ENCODE measurements at regions not wholly inside any gene's neighbourhood (a gene's known extent, or its start where the extent isn't known, plus 50 kb on each side); places are given as distances from the start of the nearest gene placed in this dataset.

GRCh38 chr4:102444752-102445151 is 56.4 kb upstream of the NFKB1 start:
- Histone ChIP-seq H4K20me1 (ENCODE audit: control insufficient read depth, extremely low read depth, insufficient read depth, low read length) (no peaks in the 10 kb centered on the region), H2AFZ (ENCODE audit: control insufficient read depth, low read length) (no peak overlapping the region), H3K4me1 (ENCODE audit: control insufficient read depth, extremely low read depth, insufficient read depth, low read length) (peaks cover 4% of the 10 kb centered on the region), H3K9me3 (ENCODE audit: control insufficient read depth, low read depth, low read length) (no peaks in the 10 kb centered on the region), H3K79me2 (ENCODE audit: control insufficient read depth, insufficient read depth, low read length) (no peaks in the 10 kb centered on the region), H3K9me1 (ENCODE audit: control insufficient read depth, extremely low read depth, insufficient read depth, low read length) (no peaks in the 10 kb centered on the region), H3K4me2 (ENCODE audit: control insufficient read depth, extremely low read depth, insufficient read depth, low read depth, low read length) (no peak overlapping the region), H3K4me3 (ENCODE audit: control insufficient read depth in 2 of 3, extremely low read depth in 1 of 3, insufficient read depth in 2 of 3, low read depth in 1 of 3, low read length in 3 of 3) (no peak overlapping the region), H3K9ac (ENCODE audit: control insufficient read depth, extremely low read depth, insufficient read depth, low read length) (no peak overlapping the region), H3K27ac (ENCODE audit: control insufficient read depth, insufficient read depth, low read length) (no peak overlapping the region), H3K27me3 (ENCODE audit: control insufficient read depth, extremely low read depth, insufficient read depth, low read length) (no peaks in the 10 kb centered on the region), H3K36me3 (ENCODE audit: control insufficient read depth in 2 of 2, extremely low read depth in 1 of 2, insufficient read depth in 2 of 2, low read length in 2 of 2) (no peaks in the 10 kb centered on the region)
- dilution Hi-C loops (cut with MboI; ENCODE audit: extremely low pct_ligation_motif_present, low sequenced_read_pairs): no loop called here
- DNase-seq (ENCODE audit: low read depth, low spot score) (no peak), FAIRE-seq (no peak)
- TF ChIP-seq EZH2 (IDR thresholded peaks at IDR 0.05; ENCODE audit: low read length) (no peak), CTCF (optimal IDR thresholded peaks at IDR 0.05 in 1 of 3, IDR thresholded peaks at IDR 0.05 in 1 of 3, conservative IDR thresholded peaks at IDR 0.05 in 1 of 3; ENCODE audit: extremely low read depth in 1 of 3, insufficient read depth in 2 of 3, low read length in 3 of 3) (no peak)

DNA sequence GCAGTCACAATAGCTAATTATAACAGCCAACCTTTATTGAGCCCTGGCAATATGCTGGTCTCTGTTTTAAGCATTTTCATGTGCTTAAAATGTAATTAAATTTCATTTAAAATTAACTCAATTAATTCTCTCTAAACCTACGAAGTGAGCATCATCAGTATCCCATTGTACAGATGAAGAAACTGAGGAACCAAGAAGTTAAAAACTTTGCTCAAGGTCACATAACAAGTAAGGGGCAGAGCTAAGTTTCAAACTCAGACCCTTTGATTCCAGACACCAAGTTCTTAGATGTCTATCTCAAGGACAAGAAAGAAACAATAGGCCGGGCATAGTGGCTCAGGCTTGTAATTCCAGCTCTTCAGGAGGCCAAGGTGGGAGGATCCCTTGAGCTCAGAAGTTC is 55.9 kb upstream of the NFKB1 start:
- Histone ChIP-seq H2AFZ (ENCODE audit: control insufficient read depth, low read length) (no peak overlapping the region), H3K36me3 (ENCODE audit: control insufficient read depth in 2 of 2, extremely low read depth in 1 of 2, insufficient read depth in 2 of 2, low read length in 2 of 2) (no peaks in the 10 kb centered on the region), H4K20me1 (ENCODE audit: control insufficient read depth, extremely low read depth, insufficient read depth, low read length) (no peaks in the 10 kb centered on the region), H3K9me1 (ENCODE audit: control insufficient read depth, extremely low read depth, insufficient read depth, low read length) (no peaks in the 10 kb centered on the region), H3K27me3 (ENCODE audit: control insufficient read depth, extremely low read depth, insufficient read depth, low read length) (no peaks in the 10 kb centered on the region), H3K4me1 (ENCODE audit: control insufficient read depth, extremely low read depth, insufficient read depth, low read length) (no peaks in the 10 kb centered on the region), H3K27ac (ENCODE audit: control insufficient read depth, insufficient read depth, low read length) (no peak overlapping the region), H3K9ac (ENCODE audit: control insufficient read depth, extremely low read depth, insufficient read depth, low read length) (no peak overlapping the region), H3K9me3 (ENCODE audit: control insufficient read depth, low read depth, low read length) (no peaks in the 10 kb centered on the region), H3K4me3 (ENCODE audit: control insufficient read depth in 2 of 3, extremely low read depth in 1 of 3, insufficient read depth in 2 of 3, low read depth in 1 of 3, low read length in 3 of 3) (no peak overlapping the region), H3K79me2 (ENCODE audit: control insufficient read depth, insufficient read depth, low read length) (no peaks in the 10 kb centered on the region), H3K4me2 (ENCODE audit: control insufficient read depth, extremely low read depth, insufficient read depth, low read depth, low read length) (no peak overlapping the region)
- DNase-seq (ENCODE audit: low read depth, low spot score): no peak
- TF ChIP-seq CTCF (optimal IDR thresholded peaks at IDR 0.05 in 1 of 3, IDR thresholded peaks at IDR 0.05 in 1 of 3, conservative IDR thresholded peaks at IDR 0.05 in 1 of 3; ENCODE audit: extremely low read depth in 1 of 3, insufficient read depth in 2 of 3, low read length in 3 of 3) (no peak), EZH2 (IDR thresholded peaks at IDR 0.05; ENCODE audit: low read length) (no peak)
- dilution Hi-C loops (cut with MboI; ENCODE audit: extremely low pct_ligation_motif_present, low sequenced_read_pairs): no loop called here
- FAIRE-seq: no peak

Measured in keratinocyte (primary cell).